HG03135 (cell line): ENCODE measurements at regions not wholly inside any gene's neighbourhood (a gene's known extent, or its start where the extent isn't known, plus 50 kb on each side); places are given as distances from the start of the nearest gene placed in this dataset.

Experiments used
- ATAC-seq: cut with Tn5 transposase; IDR thresholded peaks from one replicate; pipeline ENCODE4 v1.9.1; 2021; ENCODE audit warnings: mild to moderate bottlenecking, moderate library complexity; ENCODE audit not compliant: unreplicated experiment

DNA sequence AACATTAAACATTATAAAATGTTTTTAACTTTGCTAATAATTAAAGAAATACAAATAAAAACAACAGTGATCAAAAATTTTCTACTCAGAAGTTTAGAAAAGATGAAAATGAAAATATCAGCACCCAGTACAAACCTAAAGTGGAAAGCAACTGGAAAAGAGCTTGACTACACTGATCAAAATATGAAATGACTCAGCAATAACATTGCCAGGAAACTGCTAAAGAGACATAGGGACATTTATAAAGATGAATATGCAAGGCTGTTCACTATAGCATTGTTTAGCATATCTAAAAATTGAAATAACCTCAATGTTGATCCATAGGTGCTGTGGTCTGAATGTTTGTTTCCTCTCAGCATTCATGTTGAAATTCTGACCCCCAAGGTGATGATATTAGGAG, 88.5 kb upstream of the NOCT start:
- no peak for ATAC-seq

DNA sequence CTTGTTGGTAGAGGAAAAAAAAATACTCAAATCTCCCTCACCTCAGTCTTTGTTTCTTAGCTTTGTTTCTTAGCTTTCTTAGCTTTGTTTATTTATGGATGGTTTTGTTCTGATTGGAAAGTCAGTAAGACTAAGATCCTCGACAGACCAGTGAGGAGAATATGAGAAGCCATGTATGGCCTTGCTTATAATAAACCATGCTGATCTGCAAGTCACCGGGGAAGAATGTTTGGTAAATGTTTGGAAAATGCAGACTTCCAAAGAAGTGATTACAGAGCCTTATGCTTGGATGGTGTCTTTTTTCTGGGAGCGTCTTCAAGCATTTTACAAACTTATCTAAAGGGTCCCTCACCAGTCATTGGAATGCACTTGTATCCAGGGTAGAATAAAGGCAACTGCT, 90.1 kb upstream of the NOCT start:
- no peak for ATAC-seq

DNA sequence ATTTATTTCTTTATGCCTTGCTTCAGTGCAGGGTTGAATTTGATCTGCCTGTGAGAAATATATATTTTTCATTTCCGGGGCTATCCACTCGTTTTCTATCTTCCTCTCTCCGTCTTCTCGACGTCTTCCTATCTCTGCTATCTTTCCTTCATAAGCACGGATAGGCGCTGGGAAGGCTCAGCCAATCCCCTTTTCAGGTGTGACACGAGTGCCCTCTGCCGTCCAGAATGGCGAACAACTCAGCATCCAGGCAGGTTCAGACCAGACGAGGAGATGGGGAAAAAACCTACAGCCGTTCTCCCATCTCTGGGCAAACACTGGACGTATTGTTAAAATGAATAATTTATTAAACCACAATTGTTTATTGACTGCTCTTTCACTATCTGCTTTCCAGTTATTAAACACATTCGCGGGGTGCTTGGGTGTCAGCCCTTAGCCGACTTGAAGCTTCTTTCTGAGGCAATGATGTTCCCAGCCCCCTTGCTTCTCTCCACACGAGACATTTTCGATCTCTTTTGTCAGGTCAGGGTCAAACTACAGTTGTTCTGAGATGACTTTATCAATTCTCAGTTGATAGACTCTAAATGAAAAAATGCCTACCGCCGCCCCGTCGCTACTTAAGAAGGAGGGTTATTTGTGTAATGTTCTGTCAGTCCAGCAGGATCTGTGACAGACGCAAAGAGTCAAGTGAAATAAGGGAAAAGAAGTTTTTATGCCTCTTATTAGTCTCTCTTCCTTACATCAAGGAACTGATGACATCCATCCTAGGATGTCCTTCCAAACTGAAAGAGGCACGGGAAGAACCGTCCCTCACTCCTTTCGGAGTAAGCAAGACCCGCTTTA, 96.3 kb upstream of the NOCT start:
- no peak for ATAC-seq

DNA sequence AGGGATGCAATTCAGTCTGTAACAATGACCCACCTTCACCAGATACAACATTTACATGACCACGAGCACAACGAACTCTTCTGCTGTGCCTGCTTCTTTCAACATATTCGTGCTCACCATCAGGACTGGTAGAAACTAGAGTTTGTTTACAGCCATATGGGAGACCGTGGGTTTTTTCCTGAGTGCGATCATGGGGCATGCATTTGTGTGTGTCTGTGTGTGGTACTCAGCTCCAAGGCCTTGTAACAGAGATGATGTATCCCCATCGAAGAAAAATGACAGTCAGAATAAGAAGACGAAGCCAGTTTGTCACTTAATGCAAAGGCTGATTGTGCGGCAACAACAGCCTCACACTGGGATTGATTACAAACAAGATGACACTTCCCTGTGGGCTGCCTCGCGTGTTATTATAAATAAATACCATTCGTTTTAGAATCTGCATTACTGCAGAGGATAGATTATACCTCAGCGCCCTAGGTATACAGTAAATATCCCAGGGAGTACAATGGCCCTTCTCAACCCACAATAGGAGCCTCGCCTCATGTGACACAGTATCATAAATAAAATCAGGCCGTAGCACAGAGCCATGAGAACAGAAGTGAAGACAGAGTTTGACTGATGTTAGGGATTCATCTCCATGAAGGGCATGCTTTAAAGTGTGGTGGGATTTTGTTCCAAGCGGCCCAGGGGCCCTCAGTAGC, 97.3 kb upstream of the NOCT start:
- ATAC-seq, result no peak

DNA sequence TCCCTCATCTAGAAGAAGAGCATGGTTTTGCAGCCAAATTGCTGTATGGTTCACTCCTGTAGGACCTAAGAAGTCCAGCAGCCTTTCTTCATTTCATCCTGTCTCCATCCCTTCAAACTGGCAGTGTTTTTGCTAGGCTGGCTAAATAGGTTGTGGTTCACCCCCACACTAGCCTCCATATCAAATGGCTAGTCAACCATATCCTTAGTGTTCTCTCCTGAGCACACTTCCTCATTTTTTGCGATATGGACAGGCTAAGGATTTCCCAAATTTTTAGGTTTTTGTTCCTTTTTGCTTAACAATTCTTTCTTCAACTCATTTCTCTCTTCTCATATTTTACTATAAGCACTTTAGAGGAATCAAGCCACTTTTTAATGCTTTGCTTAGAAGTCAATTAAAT, 98.8 kb upstream of the NOCT start:
- no peak for ATAC-seq

DNA sequence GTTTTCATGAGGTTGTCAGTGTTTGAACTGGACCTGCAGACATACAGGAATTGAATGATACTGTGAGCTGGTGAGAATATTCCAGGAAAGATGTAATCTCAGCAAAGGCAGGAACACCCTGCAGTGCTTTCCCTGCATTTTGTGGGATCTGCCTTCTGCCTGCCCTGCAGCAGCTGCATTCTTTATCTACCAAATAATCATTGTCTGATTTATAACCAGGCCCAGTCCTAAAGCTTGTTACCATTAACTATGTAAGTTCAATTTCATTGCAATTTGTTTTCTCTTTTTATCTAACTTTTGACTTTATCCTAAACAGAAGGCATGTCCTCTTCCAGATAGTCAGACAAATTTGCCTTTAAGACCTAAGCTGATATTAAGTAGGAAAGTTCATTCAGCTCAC, 99.8 kb upstream of the NOCT start:
- no peak for ATAC-seq

DNA sequence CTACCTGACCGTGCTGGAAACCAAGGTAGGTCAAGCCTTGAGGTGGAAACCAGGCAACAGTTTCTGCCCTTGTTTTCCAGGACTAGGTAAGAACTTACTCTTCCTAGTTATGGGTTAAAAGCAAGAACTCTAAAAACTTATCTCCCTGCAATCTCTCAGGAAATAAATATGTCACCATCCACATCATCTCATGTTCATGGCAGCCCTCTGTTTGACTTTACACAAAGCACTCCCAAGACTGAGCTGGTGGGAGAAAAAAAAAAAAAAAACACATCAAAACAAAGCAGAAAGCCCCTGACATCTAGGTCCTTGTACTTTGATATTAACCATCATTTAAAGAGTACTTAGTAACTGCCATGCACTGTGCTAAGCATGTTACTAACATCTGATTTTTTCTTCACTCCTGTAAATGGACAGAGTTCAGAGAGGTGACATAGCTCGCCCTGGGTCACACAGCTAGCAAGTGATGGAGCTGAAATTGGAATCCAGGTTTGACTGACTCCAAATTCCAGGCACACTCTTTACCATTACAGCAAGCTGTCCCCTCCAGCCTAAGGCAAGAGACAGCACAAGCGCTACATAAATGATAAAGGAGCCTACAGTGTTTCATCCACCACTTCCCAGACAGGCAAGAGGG, 102.8 kb upstream of the NOCT start:
- ATAC-seq, result no peak

DNA sequence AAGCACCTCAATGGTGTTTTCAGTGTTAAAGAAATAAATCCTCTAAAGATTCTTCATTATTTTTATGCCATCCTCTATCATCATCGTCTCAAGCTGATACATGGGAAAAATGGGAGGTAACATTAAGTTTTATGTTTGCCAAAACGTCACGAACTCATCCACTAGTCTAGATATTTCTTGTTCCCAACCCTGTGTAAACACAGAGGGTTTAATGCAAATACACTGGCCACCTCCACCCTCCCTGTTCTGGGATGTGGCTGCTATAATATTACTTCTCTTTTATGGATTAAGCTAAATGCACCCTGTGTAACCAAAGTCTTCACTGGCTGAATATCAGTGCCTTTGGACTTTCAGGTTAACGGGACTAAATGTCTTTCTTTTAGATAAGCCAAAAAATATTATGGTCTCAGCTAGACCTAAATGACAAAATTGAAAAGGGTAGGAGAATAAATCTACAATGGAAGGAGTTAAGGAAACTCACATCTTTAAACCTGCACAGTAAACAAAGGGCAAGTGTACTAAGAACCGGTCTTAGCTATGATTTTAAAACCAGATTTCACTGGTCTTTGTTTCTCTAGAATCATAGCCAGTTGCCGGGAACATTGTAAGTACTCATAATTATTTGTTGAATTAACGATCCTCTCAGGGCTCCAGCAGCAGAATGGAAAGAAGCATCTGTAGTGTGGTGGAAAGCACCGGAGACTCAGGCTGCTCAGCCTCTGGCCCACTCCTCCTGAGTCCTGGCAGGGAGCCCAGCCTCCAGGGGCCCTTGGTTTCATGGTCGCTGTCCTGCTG, 103.5 kb upstream of the NOCT start:
- ATAC-seq, result no peak

DNA sequence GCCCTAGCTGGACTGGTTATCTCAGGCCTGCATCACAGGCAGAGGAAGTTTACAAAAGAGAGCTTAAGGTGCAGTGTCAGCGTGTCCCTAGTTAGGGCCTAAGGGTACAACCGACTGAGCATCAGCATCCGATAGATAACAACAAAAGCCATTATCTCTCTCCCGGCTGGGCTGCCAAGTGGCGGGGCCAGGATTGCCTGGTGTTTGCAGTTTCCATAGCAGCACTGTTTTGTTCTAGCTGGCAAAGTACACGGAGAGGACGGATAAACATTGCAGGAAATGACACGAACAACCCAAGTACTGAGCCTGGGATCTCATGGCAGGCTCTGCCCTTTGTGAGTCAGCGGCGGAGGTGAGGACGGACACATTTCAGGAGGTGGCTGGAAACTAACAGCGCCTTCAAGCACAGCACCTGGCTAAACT, 104.7 kb upstream of the NOCT start:
- no peak for ATAC-seq

DNA sequence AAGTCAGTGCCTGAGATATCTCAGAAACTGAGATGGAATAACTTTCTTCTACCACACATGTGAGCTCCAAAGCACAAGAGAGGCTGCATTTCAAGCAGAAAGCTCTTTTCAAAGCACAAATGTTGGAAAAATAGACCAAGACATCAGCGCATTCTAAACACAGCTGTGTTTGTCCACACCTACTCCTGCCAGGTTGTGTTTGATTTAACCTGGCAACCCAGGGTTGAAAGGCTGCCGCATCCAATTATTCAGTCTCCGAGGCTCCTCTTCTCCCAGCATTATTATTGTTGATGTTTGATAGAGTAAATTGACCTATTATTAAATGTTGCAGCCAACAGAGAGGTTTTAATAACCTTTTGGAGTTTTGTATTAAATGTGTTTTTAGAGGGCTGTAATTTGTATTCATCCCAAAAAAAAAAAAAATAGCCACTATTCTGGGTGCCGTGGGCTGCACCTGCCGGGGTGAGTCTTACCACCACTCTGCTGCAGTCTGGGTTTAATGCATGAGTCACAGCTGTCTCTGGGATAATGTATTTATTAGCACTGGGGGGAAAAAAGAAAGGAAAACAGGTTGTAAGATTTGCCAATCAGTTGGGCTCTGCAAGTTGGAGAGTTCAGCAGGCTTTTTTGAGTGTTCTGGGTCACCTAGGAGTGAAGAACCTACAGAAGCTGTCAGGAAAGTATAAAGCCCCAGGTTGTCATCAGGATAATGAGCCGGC, 105.2 kb upstream of the NOCT start:
- no peak for ATAC-seq

DNA sequence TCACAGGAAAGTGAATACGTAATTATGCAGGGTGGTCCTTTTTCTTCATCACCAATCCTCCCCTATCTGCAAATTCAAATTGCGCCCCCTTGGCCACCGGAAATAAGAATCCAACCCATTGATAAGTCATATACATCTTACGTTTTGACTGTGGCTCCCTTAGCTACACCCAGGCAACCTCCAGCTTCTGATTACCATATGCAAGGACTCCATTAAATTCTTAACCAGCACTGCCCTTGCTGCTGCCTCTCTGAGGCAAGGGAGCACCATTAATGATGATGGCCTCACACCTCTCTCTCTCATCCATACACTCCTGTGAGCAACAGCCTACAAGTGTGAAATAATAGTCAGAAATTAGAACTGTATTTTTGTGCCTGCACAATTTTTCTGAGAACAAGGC, 106.0 kb upstream of the NOCT start:
- ATAC-seq, result no peak

DNA sequence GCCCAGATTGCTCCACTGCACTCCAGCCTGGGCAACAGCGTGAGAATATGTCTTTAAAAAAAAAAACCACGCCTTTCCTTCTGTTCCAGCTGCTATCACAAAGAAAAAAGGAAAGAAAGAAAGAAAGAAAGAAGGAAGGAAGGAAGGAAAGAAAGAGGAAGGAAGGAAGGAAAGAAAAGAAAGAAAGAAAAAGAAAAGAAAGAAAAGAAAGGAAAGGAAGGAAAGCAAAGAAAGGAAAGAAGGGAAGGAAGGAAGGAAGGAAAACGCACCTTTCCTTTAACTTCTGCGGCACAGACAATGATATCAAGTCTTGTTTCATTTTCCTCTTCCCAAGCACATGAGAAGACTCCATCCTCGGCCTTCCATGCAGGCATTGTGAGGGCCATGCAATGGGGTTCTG, 107.4 kb upstream of the NOCT start:
- no peak for ATAC-seq

DNA sequence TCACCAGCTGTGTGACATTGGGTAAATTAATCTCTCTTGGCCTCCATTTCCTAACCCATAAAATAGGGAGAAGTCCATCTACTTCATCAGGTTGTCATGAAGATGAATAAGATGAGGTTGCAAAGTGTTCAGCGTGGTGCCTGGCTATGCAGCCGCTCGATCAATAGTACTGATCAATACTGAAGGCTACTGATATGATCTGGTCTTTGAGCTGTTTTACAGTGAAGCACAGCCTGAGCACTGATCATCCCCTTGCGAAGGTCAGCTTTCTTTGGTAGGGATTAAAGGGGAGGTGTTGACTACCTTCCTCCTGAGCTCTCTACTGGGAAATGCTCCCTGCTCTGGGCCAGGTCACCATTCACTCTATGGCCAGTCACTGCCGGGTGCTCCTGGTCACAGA, 108.4 kb upstream of the NOCT start:
- ATAC-seq, result no peak

DNA sequence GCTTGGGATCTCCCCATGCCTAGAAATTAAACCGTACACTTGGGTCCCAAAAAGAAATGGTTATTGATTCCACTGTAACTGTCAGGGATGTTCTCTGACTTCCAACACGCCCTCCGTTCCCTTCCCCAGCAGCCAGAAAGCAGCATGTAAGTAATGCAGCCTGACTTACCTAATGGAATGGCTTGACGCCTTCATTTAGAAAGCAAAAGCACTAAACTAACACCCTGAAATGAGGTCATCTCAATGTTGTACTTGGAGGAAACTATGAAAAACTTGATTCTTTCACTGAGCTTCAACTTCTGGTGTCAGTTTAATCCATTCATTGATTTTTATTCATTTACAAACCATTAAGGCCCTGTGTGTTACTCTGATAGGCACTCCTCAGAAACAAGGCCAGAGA, 110.8 kb upstream of the NOCT start:
- no peak for ATAC-seq

DNA sequence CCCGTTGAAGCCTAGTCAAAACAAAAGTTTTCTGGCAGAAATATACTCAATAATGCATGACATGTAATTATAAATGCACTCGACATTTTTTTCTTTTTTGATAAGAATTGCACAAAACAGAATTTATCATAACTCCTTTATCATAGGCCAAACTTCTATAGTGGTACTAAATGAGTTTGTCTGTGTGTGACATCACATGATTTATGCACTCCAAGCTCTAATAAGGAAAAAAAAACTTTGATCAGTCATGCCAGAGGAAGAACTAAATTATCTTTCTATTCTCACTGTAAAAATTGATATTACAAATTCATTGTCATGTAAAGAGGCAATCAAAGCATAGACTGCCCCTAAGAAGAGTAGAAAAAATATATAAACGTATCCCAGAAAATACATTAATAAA, 112.4 kb upstream of the NOCT start:
- no peak for ATAC-seq

DNA sequence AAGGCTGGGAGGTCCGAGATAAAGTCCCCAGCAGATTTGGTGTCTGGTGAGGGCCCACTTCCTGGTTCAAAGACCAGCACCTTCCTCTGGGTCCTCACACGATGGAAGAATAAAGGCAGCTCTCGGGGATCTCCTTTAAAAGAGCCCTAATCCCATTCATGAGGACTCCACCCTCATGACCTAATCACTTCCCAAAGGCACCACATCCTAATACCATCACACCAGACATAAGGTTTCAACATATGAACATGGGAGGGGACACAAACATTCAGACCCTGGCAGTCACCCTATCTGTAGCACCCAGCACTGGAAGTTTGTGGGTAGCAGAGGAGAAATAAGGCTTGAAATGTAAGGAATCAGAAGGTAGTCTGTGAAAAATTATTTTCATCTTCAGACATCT, 112.9 kb upstream of the NOCT start:
- ATAC-seq, result no peak

DNA sequence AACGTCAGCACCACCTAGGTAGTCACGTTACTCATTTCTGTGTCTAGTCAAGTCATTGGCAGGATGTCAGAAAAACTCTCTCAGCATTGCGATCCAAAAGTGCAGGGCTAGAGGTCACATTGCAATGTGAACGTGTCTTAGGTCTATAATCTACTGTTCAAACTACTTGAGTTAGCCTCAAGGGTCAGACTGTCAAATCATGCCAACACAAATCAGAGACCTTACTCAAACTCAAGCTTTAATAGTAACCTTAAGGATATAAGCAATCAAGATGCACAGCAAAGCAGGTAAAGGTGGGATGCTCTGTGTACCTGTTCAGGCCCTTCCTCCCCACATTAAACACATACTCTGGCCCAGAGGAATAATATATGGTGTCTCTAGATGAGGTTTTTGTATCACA, 114.4 kb upstream of the NOCT start:
- ATAC-seq, result no peak

DNA sequence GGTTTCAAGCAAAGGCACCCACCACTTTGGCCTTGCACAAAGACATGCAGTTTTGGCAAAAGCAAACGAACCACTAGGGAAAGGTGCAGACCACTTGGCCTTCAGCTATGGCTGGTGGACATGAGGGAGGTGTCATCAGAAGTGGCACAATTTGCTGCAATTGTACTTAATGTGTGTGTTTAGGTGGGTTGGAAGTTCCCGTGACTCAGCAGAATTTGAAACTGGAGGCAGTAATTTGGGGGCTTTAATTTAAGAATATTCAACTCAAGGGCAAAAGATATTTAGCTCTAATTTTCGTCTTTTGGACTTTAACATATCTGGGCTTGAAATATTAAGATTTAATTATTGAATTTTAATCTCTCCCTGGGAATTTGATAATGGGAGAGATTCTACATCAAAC, 115.6 kb upstream of the NOCT start:
- ATAC-seq, result no peak

DNA sequence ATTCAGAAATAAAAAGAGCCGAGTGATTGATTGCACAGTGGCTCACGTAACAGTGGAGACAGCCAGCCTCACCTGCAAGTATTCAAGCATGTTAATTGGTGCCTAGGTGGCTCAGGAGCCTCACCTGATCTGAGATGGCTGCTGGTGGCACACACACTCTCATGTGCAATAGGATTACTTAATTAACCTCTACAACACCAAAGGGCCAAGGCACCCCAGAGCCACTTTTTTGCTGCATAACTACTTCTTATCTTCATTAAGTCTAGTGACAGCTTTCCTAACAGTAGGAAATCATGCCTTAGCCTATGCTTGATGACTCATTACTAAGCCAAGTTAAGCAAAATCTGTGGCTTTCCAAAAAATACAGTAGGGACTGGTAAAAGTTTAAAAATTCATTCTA, 117.3 kb upstream of the NOCT start:
- ATAC-seq, result no peak

DNA sequence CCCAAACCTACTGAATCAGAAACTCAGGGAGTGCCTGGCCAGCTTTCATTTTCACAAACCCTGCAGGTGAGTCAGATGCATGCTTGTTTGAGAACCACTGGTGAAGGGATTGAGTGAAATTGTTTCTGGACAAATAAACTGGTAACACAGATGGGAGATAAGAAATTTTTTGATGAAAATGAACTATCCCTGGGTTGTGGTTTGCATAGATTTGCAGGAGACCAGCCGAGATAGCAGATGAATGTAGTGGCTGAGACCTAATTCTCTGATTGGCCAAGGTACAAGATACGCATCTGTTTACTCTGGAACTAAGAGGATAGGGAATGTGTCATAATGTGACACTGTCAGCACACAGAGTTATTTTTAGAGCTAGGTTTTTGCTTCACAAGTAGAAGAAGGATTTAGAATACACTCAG, 117.8 kb upstream of the NOCT start:
- ATAC-seq, result no peak

DNA sequence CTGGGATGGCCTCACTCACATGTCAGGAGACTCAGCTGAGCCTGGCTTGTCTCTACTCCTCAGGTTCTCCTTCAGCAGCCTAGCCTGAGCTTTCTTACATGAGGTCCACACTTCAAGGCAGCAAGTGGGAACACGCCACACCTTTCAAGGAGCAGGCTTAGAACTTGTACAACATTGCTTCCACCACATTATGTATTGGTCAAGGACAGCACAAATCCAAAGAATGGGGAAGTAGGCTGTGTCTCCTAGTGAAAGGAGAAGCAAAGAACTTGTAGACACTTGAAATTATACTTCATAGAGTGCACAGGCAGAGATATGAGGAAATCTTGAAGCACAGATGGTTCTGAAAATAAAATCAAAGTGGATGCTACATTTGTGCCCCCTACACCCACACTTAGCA, 120.9 kb upstream of the NOCT start:
- no peak for ATAC-seq
